ENCODE measurements at regions not wholly inside any gene's neighbourhood (a gene's known extent, or its start where the extent isn't known, plus 50 kb on each side); places are given as distances from the start of the nearest gene placed in this dataset.

DNA sequence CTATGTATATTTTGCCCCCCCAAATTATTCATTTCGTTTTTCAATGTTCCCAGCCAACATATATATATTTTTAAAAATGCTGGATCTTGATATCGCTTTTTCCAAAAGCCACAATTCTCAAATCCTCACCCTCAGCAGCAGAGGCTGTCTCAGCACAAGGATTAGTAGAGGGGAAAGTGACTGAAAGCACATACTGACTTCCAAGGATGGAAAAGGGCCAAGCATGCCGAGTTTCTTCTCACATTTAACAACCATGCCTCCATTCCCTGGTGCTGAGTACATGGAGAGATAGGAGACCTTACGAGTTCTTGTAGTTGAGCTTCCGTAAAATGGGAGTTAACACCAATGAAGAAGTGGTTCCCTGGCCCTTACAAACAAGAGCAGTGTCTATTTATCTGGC is 403.4 kb upstream of the DCN start:
- TF ChIP-seq EP300 (IDR thresholded peaks at IDR 0.05): no peak
- TF ChIP-seq, protein P1, sequence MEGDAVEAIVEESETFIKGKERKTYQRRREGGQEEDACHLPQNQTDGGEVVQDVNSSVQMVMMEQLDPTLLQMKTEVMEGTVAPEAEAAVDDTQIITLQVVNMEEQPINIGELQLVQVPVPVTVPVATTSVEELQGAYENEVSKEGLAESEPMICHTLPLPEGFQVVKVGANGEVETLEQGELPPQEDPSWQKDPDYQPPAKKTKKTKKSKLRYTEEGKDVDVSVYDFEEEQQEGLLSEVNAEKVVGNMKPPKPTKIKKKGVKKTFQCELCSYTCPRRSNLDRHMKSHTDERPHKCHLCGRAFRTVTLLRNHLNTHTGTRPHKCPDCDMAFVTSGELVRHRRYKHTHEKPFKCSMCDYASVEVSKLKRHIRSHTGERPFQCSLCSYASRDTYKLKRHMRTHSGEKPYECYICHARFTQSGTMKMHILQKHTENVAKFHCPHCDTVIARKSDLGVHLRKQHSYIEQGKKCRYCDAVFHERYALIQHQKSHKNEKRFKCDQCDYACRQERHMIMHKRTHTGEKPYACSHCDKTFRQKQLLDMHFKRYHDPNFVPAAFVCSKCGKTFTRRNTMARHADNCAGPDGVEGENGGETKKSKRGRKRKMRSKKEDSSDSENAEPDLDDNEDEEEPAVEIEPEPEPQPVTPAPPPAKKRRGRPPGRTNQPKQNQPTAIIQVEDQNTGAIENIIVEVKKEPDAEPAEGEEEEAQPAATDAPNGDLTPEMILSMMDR (IDR thresholded peaks at IDR 0.05): no peak
- no peak for TF ChIP-seq POLR2A (IDR thresholded peaks at IDR 0.05)
- TF ChIP-seq POLR2AphosphoS5 (IDR thresholded peaks at IDR 0.05): no peak

All from sigmoid colon (tissue), 4 donors.